CD4-positive, alpha-beta T cell (primary cell): ENCODE measurements at regions not wholly inside any gene's neighbourhood (a gene's known extent, or its start where the extent isn't known, plus 50 kb on each side); places are given as distances from the start of the nearest gene placed in this dataset.

Experiments
- ATAC-seq: fragments of 200-7000 bp; cut with Tn5 transposase; one replicate; pipeline ENCODE4 v1.10.0; 2022; ENCODE audit warnings: mild to moderate bottlenecking; ENCODE audit not compliant: poor library complexity
- CTCF ChIA-PET: fragments of 350-600 bp; sonication (Branson Sonifier 250); formaldehyde crosslinking; loops from one replicate; lab custom pipeline; 2021; ENCODE audit warnings: antibody characterized with exemption, inconsistent platforms; lab: Charles Lee
- POLR2A ChIA-PET: fragments of 350-600 bp; sonication (Branson Sonifier 250); formaldehyde crosslinking; loops from one replicate; lab custom pipeline; 2021; ENCODE audit warnings: antibody characterized with exemption, inconsistent platforms; lab: Charles Lee
- DNase-seq, 14 experiments: peaks; one replicate each; pipeline ENCODE4 v3.0.0-alpha.2; 2013 to 2020; ENCODE audit warnings: mixed read lengths in 2 of 14
- H3K27ac ChIP-seq, 2 donors: one replicate each; pipeline versions ENCODE4 v1.5.1 to v1.7.0; 2013; ENCODE audit warnings: low read length in 2 of 2, low read depth in 1 of 2, mild to moderate bottlenecking in 1 of 2
- H3K27me3 ChIP-seq, 2 experiments: 1 replicate in 1 of 2; 2 replicates in 1 of 2; pipeline versions ENCODE4 v1.6.1 to v1.7.0; 2013; ENCODE audit warnings: low read length in 2 of 2, control low read depth in 1 of 2, mild to moderate bottlenecking in 1 of 2, moderate library complexity in 1 of 2; ENCODE audit not compliant: insufficient read depth in 2 of 2, control insufficient read depth in 1 of 2
- H3K36me3 ChIP-seq: one replicate; pipeline ENCODE4 v1.6.1; 2013; ENCODE audit warnings: low read length, control low read depth; ENCODE audit not compliant: insufficient read depth
- H3K4me1 ChIP-seq: one replicate; pipeline ENCODE4 v1.6.1; 2013; ENCODE audit warnings: low read length, control low read depth; ENCODE audit not compliant: insufficient read depth
- H3K4me3 ChIP-seq: one replicate; pipeline ENCODE4 v1.5.1; 2013; ENCODE audit warnings: mild to moderate bottlenecking, low read length, moderate library complexity
- H3K9me3 ChIP-seq, 2 experiments: 1 replicate in 1 of 2; 2 replicates in 1 of 2; pipeline versions ENCODE4 v1.6.1 to v1.7.0; 2013; ENCODE audit warnings: low read length in 2 of 2, mild to moderate bottlenecking in 2 of 2, control low read depth in 1 of 2, moderate library complexity in 1 of 2; ENCODE audit not compliant: control insufficient read depth in 1 of 2, insufficient read depth in 1 of 2
- H3K27ac Mint-ChIP-seq: one replicate; pipeline ENCODE4 v1.8.0; 2020; ENCODE audit warnings: mixed read lengths
- H3K27me3 Mint-ChIP-seq: one replicate; pipeline ENCODE4 v1.8.0; 2021; ENCODE audit warnings: mixed read lengths
- H3K36me3 Mint-ChIP-seq: one replicate; pipeline ENCODE4 v1.8.0; 2021; ENCODE audit warnings: low read depth, mixed read lengths
- H3K4me1 Mint-ChIP-seq: one replicate; pipeline ENCODE4 v1.8.0; 2021; ENCODE audit warnings: low read depth, mixed read lengths
- H3K4me3 Mint-ChIP-seq: one replicate; pipeline ENCODE4 v1.8.0; 2020; ENCODE audit warnings: mild to moderate bottlenecking, mixed read lengths
- H3K9me3 Mint-ChIP-seq: one replicate; pipeline ENCODE4 v1.8.0; 2020; ENCODE audit warnings: mixed read lengths
- CTCF ChIP-seq: fragments of 200-600 bp; IDR thresholded peaks from one replicate; pipeline ENCODE4 v1.8.0; 2022; ENCODE audit warnings: antibody characterized with exemption, mild to moderate bottlenecking
- intact Hi-C, 2 experiments: fragments of 100-400 bp; cut with DNase I in 1 of 2; cut with micrococcal nuclease in 1 of 2; formaldehyde crosslinking; loops; one replicate each; pipeline versions ENCODE4 v1.15.1 to v1.9.0; 2023 to 2025; cut with DNase I, micrococcal nuclease

DNA sequence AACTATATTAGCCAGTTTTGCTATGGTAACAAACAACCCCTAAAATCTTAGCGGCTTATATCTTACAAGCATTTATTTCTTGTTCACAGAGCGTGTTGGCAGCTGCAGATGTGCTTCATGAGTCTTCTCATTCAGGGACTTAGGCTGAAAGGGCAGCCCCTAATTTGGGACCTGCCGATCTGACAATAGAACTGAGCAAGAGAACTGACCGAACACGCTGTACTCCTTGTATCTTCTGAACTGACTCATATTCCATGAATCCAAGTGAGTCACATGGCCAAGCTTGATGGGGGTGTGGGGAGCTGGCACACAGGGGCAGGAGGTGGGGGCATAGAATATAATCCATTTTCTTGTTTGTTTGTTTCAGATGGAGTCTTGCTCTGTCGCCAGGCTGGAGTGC is 481.7 kb upstream of the CADM1 start:
- H3K4me1 Mint-ChIP-seq: no peaks in the 10 kb centered on the region
- no peak for TF ChIP-seq CTCF
- H3K4me3 ChIP-seq: no peak overlapping the region
- H3K36me3 Mint-ChIP-seq: no peaks in the 10 kb centered on the region
- no peak overlapping the region for H3K27ac ChIP-seq
- no peaks in the 10 kb centered on the region for H3K4me1 ChIP-seq
- CTCF ChIA-PET: no interaction called here
- no peaks in the 10 kb centered on the region for H3K27me3 ChIP-seq
- ATAC-seq (no peak), DNase-seq (no peak)
- peaks cover 5% of the 10 kb centered on the region for H3K27me3 Mint-ChIP-seq
- intact Hi-C loops: no loop called here
- POLR2A ChIA-PET: no interaction called here
- no peaks in the 10 kb centered on the region for H3K9me3 Mint-ChIP-seq
- H3K27ac Mint-ChIP-seq: no peak overlapping the region
- peaks cover 0 to 9% of the 10 kb centered on the region in 2 experiments for H3K9me3 ChIP-seq
- no peak overlapping the region for H3K4me3 Mint-ChIP-seq
- H3K36me3 ChIP-seq: no peaks in the 10 kb centered on the region

DNA sequence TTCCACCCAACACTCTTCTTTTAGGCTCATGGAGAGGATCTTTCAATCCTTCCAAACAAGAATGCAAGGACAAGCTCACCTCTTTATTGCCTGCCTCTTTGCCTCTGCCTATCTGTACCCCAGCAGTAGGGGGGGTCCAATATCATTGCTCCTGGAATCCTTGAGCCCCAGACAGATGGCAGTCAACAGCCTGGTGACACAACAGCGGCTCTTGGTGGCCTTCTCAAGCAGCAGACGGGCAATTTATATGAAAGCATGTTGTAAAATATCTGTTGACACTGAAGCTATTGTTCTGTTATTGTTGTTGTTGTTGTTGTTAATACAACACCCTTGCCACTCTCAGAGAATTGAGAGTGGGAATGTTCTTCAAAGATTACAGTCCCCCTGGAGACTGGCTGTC is 480.0 kb upstream of the CADM1 start:
- Mint-ChIP-seq H3K27me3 (peaks cover 5% of the 10 kb centered on the region), H3K27ac (no peak overlapping the region), H3K4me3 (no peak overlapping the region), H3K9me3 (no peaks in the 10 kb centered on the region), H3K4me1 (no peaks in the 10 kb centered on the region), H3K36me3 (no peaks in the 10 kb centered on the region)
- intact Hi-C loops: no loop called here
- Histone ChIP-seq H3K27ac (no peak overlapping the region), H3K4me1 (no peaks in the 10 kb centered on the region), H3K9me3 (no peaks in the 10 kb centered on the region), H3K4me3 (no peak overlapping the region), H3K27me3 (no peaks in the 10 kb centered on the region), H3K36me3 (no peaks in the 10 kb centered on the region)
- ChIA-PET CTCF (no interaction called here), POLR2A (no interaction called here)
- no peak for DNase-seq
- TF ChIP-seq CTCF: no peak
- no peak for ATAC-seq

GRCh38 chr11:115982666-115983065 is 478.5 kb upstream of the CADM1 start:
- Mint-ChIP-seq H3K27ac (no peak overlapping the region), H3K4me3 (no peak overlapping the region), H3K36me3 (no peaks in the 10 kb centered on the region), H3K27me3 (peaks cover 5% of the 10 kb centered on the region), H3K9me3 (no peaks in the 10 kb centered on the region), H3K4me1 (no peaks in the 10 kb centered on the region)
- Histone ChIP-seq H3K36me3 (no peaks in the 10 kb centered on the region), H3K27ac (no peak overlapping the region), H3K9me3 (no peaks in the 10 kb centered on the region), H3K27me3 (no peaks in the 10 kb centered on the region), H3K4me3 (no peak overlapping the region), H3K4me1 (no peaks in the 10 kb centered on the region)
- TF ChIP-seq CTCF: no peak
- ATAC-seq: no peak
- CTCF ChIA-PET: no interaction called here
- POLR2A ChIA-PET: no interaction called here
- intact Hi-C loops: no loop called here
- no peak for DNase-seq
